AG04449 (cell line): ENCODE measurements at regions not wholly inside any gene's neighbourhood (a gene's known extent, or its start where the extent isn't known, plus 50 kb on each side); places are given as distances from the start of the nearest gene placed in this dataset.

Experiments used
- CTCF ChIA-PET: fragments of 350-600 bp; formaldehyde crosslinking; extraction: SDS; loops from one replicate; lab custom pipeline; 2021; ENCODE audit warnings: antibody characterized with exemption; lab: Yijun Ruan, JAX
- POLR2A ChIA-PET: fragments of 400-600, 350-600 bp; formaldehyde crosslinking; extraction: SDS; loops from one replicate; lab custom pipeline; 2020; ENCODE audit warnings: antibody characterized with exemption, inconsistent platforms; lab: Yijun Ruan, JAX
- DNase-seq: peaks from one replicate; pipeline ENCODE4 v3.0.0-alpha.2; 2010; ENCODE audit warnings: low read depth, low spot score
- H3K4me3 ChIP-seq: 2 replicates; pipeline ENCODE4 v1.5.1; 2011; ENCODE audit warnings: low read depth, mild to moderate bottlenecking, control low read depth, low read length
- TF ChIP-seq, protein P1 (sequence below): IDR thresholded peaks from one replicate; pipeline ENCODE4 v1.5.1; 2011; ENCODE audit warnings: mild to moderate bottlenecking, moderate library complexity, low read length, control low read depth, inconsistent platforms; ENCODE audit not compliant: insufficient read depth; ENCODE audit errors: missing control alignments

DNA sequence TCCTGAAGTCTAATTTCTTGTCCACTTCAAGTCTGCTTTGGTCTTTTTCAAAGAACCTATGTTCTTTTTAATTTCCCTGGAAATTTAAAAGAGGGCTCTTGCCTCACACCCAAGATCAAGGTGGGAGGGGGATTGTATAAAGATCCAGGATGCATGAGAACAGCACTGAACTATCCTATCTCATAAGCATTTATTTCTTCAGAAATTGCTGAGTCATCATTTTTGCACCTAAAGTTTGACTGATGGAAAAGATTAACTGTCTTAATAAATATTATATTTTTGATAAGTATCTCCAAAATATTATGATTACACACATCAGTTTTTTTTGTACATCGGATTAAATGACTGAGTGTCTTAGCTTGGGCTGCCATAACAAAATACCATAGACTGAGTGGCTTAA, 90.5 kb downstream of the RPS24 start:
- ChIA-PET POLR2A (no interaction called here), CTCF (no interaction called here)
- TF ChIP-seq, protein P1, sequence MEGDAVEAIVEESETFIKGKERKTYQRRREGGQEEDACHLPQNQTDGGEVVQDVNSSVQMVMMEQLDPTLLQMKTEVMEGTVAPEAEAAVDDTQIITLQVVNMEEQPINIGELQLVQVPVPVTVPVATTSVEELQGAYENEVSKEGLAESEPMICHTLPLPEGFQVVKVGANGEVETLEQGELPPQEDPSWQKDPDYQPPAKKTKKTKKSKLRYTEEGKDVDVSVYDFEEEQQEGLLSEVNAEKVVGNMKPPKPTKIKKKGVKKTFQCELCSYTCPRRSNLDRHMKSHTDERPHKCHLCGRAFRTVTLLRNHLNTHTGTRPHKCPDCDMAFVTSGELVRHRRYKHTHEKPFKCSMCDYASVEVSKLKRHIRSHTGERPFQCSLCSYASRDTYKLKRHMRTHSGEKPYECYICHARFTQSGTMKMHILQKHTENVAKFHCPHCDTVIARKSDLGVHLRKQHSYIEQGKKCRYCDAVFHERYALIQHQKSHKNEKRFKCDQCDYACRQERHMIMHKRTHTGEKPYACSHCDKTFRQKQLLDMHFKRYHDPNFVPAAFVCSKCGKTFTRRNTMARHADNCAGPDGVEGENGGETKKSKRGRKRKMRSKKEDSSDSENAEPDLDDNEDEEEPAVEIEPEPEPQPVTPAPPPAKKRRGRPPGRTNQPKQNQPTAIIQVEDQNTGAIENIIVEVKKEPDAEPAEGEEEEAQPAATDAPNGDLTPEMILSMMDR, result no peak
- DNase-seq, result no peak
- H3K4me3 ChIP-seq, result no peak overlapping the region

DNA sequence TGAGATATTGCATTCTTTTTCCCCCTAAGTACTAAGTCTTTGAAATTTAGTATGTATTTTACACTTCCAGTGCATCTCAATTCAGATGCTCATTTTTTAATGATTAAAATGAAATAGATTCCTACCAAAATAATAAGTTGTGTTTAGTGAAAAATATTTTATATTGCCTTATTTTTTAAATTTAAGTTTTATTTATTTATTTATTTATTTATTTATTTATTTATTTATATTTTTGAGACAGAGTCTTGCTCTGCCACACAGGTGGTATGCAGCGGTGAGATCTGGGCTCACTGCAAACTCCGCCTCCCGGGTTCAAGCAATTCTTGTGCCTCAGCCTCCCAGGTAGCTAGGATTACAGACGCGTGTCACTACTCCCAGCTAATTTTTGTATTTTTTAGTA, 95.5 kb downstream of the RPS24 start:
- TF ChIP-seq, protein P1, result no peak
- no peak overlapping the region for H3K4me3 ChIP-seq
- ChIA-PET POLR2A (no interaction called here), CTCF (no interaction called here)
- no peak for DNase-seq

GRCh38 chr10:78130966-78131710, 97.5 kb downstream of the RPS24 start:
- no peak overlapping the region for H3K4me3 ChIP-seq
- TF ChIP-seq, protein P1, result no peak
- POLR2A ChIA-PET, result no interaction called here
- DNase-seq, result no peak
- CTCF ChIA-PET, result no interaction called here

- POLR2A ChIA-PET, result no interaction called here
- CTCF ChIA-PET, result no interaction called here
Measured at GRCh38 chr10:78134773-78135306, 101.2 kb downstream of the RPS24 start.

GRCh38 chr10:78137147-78137546, 103.5 kb downstream of the RPS24 start:
- POLR2A ChIA-PET, result no interaction called here
- H3K4me3 ChIP-seq, result no peak overlapping the region
- TF ChIP-seq, protein P1, result no peak
- DNase-seq, result no peak
- CTCF ChIA-PET, result no interaction called here

More at GRCh38 chr10:78134773-78135306, 101.2 kb downstream of the RPS24 start:
- H3K4me3 ChIP-seq, result no peak overlapping the region
- TF ChIP-seq, protein P1, result no peak
- no peak for DNase-seq

DNA sequence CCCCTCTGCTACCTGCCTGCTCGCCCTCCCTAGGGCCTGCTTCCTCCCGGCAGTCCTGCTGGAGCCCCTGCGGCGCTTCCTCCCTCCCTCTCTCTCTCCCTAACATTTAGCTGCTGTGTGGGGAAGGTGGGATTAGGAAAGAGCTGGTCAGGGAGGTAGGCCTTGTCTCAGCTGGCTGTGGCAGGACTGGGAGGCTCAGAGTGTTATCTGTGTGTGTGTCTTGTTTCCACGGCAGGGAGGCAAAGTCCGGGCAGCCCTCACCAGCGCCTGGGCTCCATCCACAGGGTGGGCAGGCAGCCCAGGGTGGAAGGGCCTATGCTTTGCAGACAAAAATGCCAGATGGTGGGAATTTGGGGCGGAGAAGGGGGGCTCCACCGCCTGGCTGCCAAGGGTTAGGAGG, 105.7 kb downstream of the RPS24 start:
- no peak for DNase-seq
- ChIA-PET POLR2A (no interaction called here), CTCF (no interaction called here)
- no peak overlapping the region for H3K4me3 ChIP-seq
- TF ChIP-seq, protein P1, result no peak
